ENCODE measurements at regions not wholly inside any gene's neighbourhood (a gene's known extent, or its start where the extent isn't known, plus 50 kb on each side); places are given as distances from the start of the nearest gene placed in this dataset.
"Not testable (repeated sequence)": the region's sequence is repeated elsewhere in the genome, so short reads cannot be mapped to it uniquely, and the experiment has no call there.

- no peak for DNase-seq
Observed at GRCh38 chr7:34333925-34334324, 324.1 kb upstream of the NPSR1 start.

- DNase-seq = no peak
Observed at GRCh38 chr7:34337163-34337562, 320.9 kb upstream of the NPSR1 start.

GRCh38 chr7:34338961-34339526, 319.0 kb upstream of the NPSR1 start:
- DNase-seq = no peak

- no peak for DNase-seq
Observed at GRCh38 chr7:34341326-34341725, 316.7 kb upstream of the NPSR1 start.

- DNase-seq = no peak
Observed at GRCh38 chr7:34342387-34342786, 315.6 kb upstream of the NPSR1 start.

- DNase-seq = no peak
Observed at GRCh38 chr7:34343667-34344066, 314.4 kb upstream of the NPSR1 start.

- no peak for DNase-seq
Observed at GRCh38 chr7:34354011-34354410, 304.0 kb upstream of the NPSR1 start.

GRCh38 chr7:34354899-34355298, 303.1 kb upstream of the NPSR1 start:
- DNase-seq = no peak

GRCh38 chr7:34357068-34357467, 300.9 kb upstream of the NPSR1 start:
- no peak for DNase-seq

GRCh38 chr7:34357946-34358345, 300.1 kb upstream of the NPSR1 start:
- no peak for DNase-seq

GRCh38 chr7:34358578-34358977, 299.4 kb upstream of the NPSR1 start:
- DNase-seq = not testable (repeated sequence)

- no peak for DNase-seq
Observed at GRCh38 chr7:34361663-34362250, 296.3 kb upstream of the NPSR1 start.

- no peak for DNase-seq
Observed at GRCh38 chr7:34362621-34363020, 295.4 kb upstream of the NPSR1 start.

- DNase-seq = no peak
Observed at GRCh38 chr7:34364130-34364529, 293.9 kb upstream of the NPSR1 start.

- DNase-seq = no peak
Observed at GRCh38 chr7:34365011-34365410, 293.0 kb upstream of the NPSR1 start.

GRCh38 chr7:34365611-34366010, 292.4 kb upstream of the NPSR1 start:
- DNase-seq = no peak

GRCh38 chr7:34371922-34372321, 286.1 kb upstream of the NPSR1 start:
- DNase-seq = no peak

- no peak for DNase-seq
Observed at GRCh38 chr7:34373940-34374339, 284.1 kb upstream of the NPSR1 start.

- DNase-seq = no peak
Observed at GRCh38 chr7:34382166-34382893, 275.7 kb upstream of the NPSR1 start.

GRCh38 chr7:34385384-34385783, 272.6 kb upstream of the NPSR1 start:
- DNase-seq = no peak

GRCh38 chr7:34389332-34390078, 268.5 kb upstream of the NPSR1 start:
- DNase-seq = no peak

GRCh38 chr7:34390103-34390502, 267.9 kb upstream of the NPSR1 start:
- no peak for DNase-seq

- no peak for DNase-seq
Observed at GRCh38 chr7:34392972-34393371, 265.0 kb upstream of the NPSR1 start.
